ENCODE measurements at regions not wholly inside any gene's neighbourhood (a gene's known extent, or its start where the extent isn't known, plus 50 kb on each side); places are given as distances from the start of the nearest gene placed in this dataset.

DNA sequence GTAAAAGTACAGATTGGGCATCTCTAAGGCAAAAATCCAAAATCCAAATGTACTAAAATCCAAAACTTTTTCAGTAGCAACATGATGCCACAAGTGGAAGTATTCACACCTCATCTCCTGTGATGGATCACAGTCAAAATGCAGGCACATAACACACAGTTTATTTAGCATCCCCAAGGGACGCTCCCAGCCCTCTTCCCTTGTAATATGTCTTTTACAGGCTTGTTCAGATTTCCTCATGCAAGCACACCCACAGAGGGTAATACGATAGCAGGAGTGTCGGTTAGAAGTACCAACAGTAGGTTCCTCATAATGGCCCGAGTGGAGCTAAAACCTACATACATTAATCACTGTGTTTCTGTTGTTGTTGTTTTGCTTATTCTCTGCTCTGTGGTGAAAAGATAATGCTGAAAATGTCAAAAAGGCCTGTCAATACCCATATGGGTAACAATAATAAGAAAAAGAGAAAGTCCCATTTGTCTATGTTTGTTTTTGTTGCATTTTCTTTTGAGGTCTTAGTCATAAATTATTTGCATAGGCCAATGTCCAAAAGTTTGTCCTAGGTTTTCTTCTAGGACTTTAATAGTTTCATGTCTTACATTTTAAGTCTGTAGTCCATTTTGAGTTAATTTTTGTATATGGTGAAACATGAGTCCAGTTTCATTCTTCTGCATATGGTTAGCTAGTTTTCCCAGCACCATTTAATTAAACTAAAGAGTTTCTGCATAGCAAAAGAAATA, 133.1 kb downstream of the LRIG3 start:
- DNase-seq (ENCODE audit: low spot score) = no peak

- DNase-seq (ENCODE audit: low spot score) = no peak
Observed at GRCh38 chr12:58794859-58795258, 125.4 kb downstream of the LRIG3 start.

- DNase-seq (ENCODE audit: low spot score) = no peak
Observed at GRCh38 chr12:58795825-58796224, 124.5 kb downstream of the LRIG3 start.

DNA sequence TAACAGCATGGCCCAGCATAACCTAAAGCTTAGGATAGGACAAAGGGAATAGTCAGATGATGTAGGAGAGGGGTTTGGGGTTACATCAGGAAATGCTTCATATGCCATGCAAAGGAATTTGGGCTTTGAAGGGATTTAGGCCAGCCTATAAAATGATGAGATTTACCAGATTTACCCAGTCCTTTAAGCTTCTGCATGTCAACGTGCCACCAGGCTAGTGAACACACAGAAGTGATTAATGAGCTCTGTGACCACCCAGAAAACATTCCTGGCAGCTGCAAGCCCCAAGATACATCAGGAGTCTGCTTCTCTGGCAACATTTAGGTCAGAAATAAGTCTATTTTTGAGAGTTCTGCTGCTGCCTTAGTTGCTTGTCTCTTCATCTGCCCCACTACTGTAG, 118.3 kb downstream of the LRIG3 start:
- no peak for DNase-seq (ENCODE audit: low spot score)

GRCh38 chr12:58803908-58804307, 116.4 kb downstream of the LRIG3 start:
- DNase-seq (ENCODE audit: low spot score) = no peak

- peak; percentile 38 for DNase-seq (ENCODE audit: low spot score)
Observed at GRCh38 chr12:58804749-58805148, 115.6 kb downstream of the LRIG3 start.

DNA sequence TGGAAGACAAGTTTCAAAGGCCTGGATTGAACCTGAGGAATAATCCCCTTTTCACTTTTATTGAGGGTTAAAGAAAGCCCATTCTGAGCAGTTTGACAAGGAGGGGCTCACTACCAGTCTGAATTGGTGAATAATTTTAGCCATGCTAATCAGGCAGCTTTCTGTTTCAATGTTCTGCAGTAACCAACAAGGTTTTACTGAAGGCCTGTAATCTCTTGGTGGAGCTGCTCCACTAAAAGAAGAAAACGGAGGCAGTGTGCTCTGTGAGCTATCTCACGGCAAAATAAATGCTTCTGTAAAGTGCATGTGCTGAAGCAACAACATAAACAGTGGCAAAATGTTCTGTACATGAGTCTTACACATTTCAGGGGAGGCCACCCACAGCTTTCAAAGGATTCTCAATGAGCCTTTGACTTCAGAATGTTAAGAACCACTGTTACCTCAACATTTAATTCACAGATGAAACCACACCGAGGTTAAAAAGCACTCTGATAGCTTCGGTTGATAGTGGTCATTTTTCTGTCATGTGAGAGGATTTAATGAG, 111.2 kb downstream of the LRIG3 start:
- DNase-seq (ENCODE audit: low spot score) = no peak

DNA sequence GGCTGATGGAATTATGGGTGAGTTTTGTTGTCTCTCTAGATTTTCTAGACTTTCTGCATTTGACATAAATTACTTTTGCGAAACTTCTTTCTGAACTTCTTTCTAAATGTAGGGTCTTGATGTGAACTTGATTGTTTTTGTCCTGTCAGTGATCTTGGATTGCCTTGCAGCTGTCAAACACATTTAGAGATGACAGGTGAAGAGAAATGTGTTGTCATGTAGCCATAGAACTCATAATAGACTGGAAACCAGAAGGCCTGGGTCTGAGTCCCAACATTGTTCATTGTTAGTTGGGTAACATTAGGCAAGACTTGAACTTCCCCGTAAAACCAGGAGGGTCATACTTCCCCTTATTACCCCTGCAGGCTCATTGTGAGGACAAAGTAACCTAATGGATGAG, 109.0 kb downstream of the LRIG3 start:
- DNase-seq (ENCODE audit: low spot score) = no peak

- DNase-seq (ENCODE audit: low spot score) = no peak
Observed at GRCh38 chr12:58812214-58812613, 108.1 kb downstream of the LRIG3 start.

GRCh38 chr12:58814036-58814435, 106.3 kb downstream of the LRIG3 start:
- DNase-seq (ENCODE audit: low spot score) = no peak

DNA sequence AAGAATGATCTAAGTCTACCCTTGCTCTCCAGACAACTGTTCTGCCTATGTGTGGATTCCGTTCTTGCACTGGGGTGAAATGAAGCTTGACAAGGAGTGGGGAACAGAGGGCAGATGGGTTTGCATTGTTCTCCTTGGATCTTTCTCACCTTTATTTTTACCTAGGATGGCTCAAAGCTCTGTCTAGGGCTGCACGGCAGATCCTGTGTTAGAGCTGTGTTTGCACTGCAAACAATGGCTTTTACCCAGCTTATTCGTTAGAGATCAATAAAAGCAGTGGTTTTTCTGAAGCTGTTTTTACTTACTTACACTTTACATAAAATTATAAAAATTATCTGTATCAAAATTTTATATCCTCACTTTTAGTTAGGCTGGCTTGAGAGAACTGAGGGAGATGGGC, 105.1 kb downstream of the LRIG3 start:
- no peak for DNase-seq (ENCODE audit: low spot score)

- DNase-seq (ENCODE audit: low spot score) = no peak
Observed at GRCh38 chr12:58818546-58818945, 101.8 kb downstream of the LRIG3 start.

- DNase-seq (ENCODE audit: low spot score) = no peak
Observed at GRCh38 chr12:58819345-58819744, 101.0 kb downstream of the LRIG3 start.

- no peak for DNase-seq (ENCODE audit: low spot score)
Observed at GRCh38 chr12:58819985-58820384, 100.3 kb downstream of the LRIG3 start.

Measured in RKO (cell line).